ENCODE measurements at regions not wholly inside any gene's neighbourhood (a gene's known extent, or its start where the extent isn't known, plus 50 kb on each side); places are given as distances from the start of the nearest gene placed in this dataset.
"Not testable (repeated sequence)": the region's sequence is repeated elsewhere in the genome, so short reads cannot be mapped to it uniquely, and the experiment has no call there.

GRCh38 chr11:16605389-16605893, 133.0 kb upstream of the C11orf58 start:
- no peak for FAIRE-seq

- no peak for FAIRE-seq
These were observed 133.6 kb upstream of the C11orf58 start for GRCh38 chr11:16604794-16605388.

- no peak for FAIRE-seq
These were observed 134.3 kb upstream of the C11orf58 start for GRCh38 chr11:16603890-16604793.

- no peak for FAIRE-seq
These were observed 135.2 kb upstream of the C11orf58 start for GRCh38 chr11:16603245-16603644.

GRCh38 chr11:16598906-16599305, 139.5 kb upstream of the C11orf58 start:
- FAIRE-seq: no peak

GRCh38 chr11:16598032-16598431, 140.4 kb upstream of the C11orf58 start:
- FAIRE-seq: no peak

- no peak for FAIRE-seq
These were observed 142.2 kb upstream of the C11orf58 start for GRCh38 chr11:16596231-16596630.

GRCh38 chr11:16591157-16591556, 147.3 kb upstream of the C11orf58 start:
- no peak for FAIRE-seq

- FAIRE-seq: no peak
These were observed 150.8 kb upstream of the C11orf58 start for GRCh38 chr11:16587670-16588069.

- FAIRE-seq: no peak
These were observed 153.9 kb upstream of the C11orf58 start for GRCh38 chr11:16584569-16584968.

GRCh38 chr11:16581078-16581477, 157.4 kb upstream of the C11orf58 start:
- FAIRE-seq: not testable (repeated sequence)

- FAIRE-seq: no peak
These were observed 161.0 kb upstream of the C11orf58 start for GRCh38 chr11:16577490-16577889.

- not testable (repeated sequence) for FAIRE-seq
These were observed 163.6 kb upstream of the C11orf58 start for GRCh38 chr11:16574889-16575288.

GRCh38 chr11:16572945-16573344, 165.5 kb upstream of the C11orf58 start:
- FAIRE-seq: no peak

- no peak for FAIRE-seq
These were observed 177.3 kb upstream of the C11orf58 start for GRCh38 chr11:16561150-16561549.

- no peak for FAIRE-seq
These were observed 180.0 kb upstream of the C11orf58 start for GRCh38 chr11:16558494-16558893.

- FAIRE-seq: no peak
These were observed 182.5 kb upstream of the C11orf58 start for GRCh38 chr11:16555956-16556355.

GRCh38 chr11:16554361-16554760, 184.1 kb upstream of the C11orf58 start:
- no peak for FAIRE-seq

- no peak for FAIRE-seq
These were observed 190.6 kb upstream of the C11orf58 start for GRCh38 chr11:16547879-16548278.

- FAIRE-seq: no peak
These were observed 187.3 kb upstream of the SOX6 start for GRCh38 chr11:16543642-16544041.

GRCh38 chr11:16542353-16542752, 186.0 kb upstream of the SOX6 start:
- no peak for FAIRE-seq

GRCh38 chr11:16536513-16536912, 180.2 kb upstream of the SOX6 start:
- no peak for FAIRE-seq

- no peak for FAIRE-seq
These were observed 172.3 kb upstream of the SOX6 start for GRCh38 chr11:16528639-16529038.
